Erythroblast (primary cell): ENCODE measurements at regions not wholly inside any gene's neighbourhood (a gene's known extent, or its start where the extent isn't known, plus 50 kb on each side); places are given as distances from the start of the nearest gene placed in this dataset.

Source experiments
- GATA1 ChIP-seq: IDR thresholded peaks from 2 replicates; pipeline ENCODE4 v1.6.1; 2011; ENCODE audit warnings: low read depth, mild to moderate bottlenecking, control low read depth, low read length, moderate library complexity
- POLR2A ChIP-seq: IDR thresholded peaks from 2 replicates; pipeline ENCODE4 v1.6.1; 2011; ENCODE audit warnings: mild to moderate bottlenecking, low read length

- TF ChIP-seq POLR2A, result no peak
- TF ChIP-seq GATA1, result no peak
Measured at GRCh38 chr14:95635051-95635450, 51.2 kb upstream of the TCL1B start.
